GM06990 (cell line): ENCODE measurements at regions not wholly inside any gene's neighbourhood (a gene's known extent, or its start where the extent isn't known, plus 50 kb on each side); places are given as distances from the start of the nearest gene placed in this dataset.
"Not testable (repeated sequence)": the region's sequence is repeated elsewhere in the genome, so short reads cannot be mapped to it uniquely, and the experiment has no call there.

Experiments used
- DNase-seq: peaks from one replicate; pipeline ENCODE4 v3.0.0-alpha.2; 2011; ENCODE audit not compliant: insufficient read length; ENCODE audit errors: extremely low read depth
- H3K27me3 ChIP-seq: replicated peaks from 2 replicates; pipeline ENCODE4 v1.6.0; 2011; ENCODE audit warnings: low read length; ENCODE audit not compliant: control insufficient read depth, insufficient read depth
- H3K36me3 ChIP-seq: 2 replicates; pipeline ENCODE4 v1.5.1; 2011; ENCODE audit warnings: low read length; ENCODE audit not compliant: control insufficient read depth, insufficient read depth
- H3K4me3 ChIP-seq: replicated peaks from 2 replicates; pipeline ENCODE4 v1.5.1; 2011; ENCODE audit warnings: low read depth, mild to moderate bottlenecking, control low read depth, low read length
- CTCF ChIP-seq: IDR thresholded peaks from 2 replicates; pipeline ENCODE4 v1.5.1; 2011; ENCODE audit warnings: low read length, control low read depth, mild to moderate bottlenecking, inconsistent platforms; ENCODE audit not compliant: insufficient read depth, poor library complexity, severe bottlenecking

- no peak for TF ChIP-seq CTCF
- no peaks in the 10 kb centered on the region for H3K36me3 ChIP-seq
- DNase-seq = no peak
- H3K27me3 ChIP-seq = no peaks in the 10 kb centered on the region
- H3K4me3 ChIP-seq = no peak overlapping the region
Observed at GRCh38 chr16:62829084-62829483, 792.8 kb upstream of the CDH8 start.

GRCh38 chr16:62821824-62822223 lies 785.6 kb upstream of the CDH8 start:
- TF ChIP-seq CTCF = no peak
- Histone ChIP-seq H3K36me3 (no peaks in the 10 kb centered on the region), H3K27me3 (no peaks in the 10 kb centered on the region), H3K4me3 (no peak overlapping the region)
- DNase-seq = no peak

- H3K36me3 ChIP-seq = no peaks in the 10 kb centered on the region
- H3K27me3 ChIP-seq = no peaks in the 10 kb centered on the region
- no peak overlapping the region for H3K4me3 ChIP-seq
- no peak for DNase-seq
- no peak for TF ChIP-seq CTCF
Observed at GRCh38 chr16:62816971-62817519, 780.8 kb upstream of the CDH8 start.

- Histone ChIP-seq H3K27me3 (no peaks in the 10 kb centered on the region), H3K4me3 (no peak overlapping the region), H3K36me3 (no peaks in the 10 kb centered on the region)
- no peak for TF ChIP-seq CTCF
- no peak for DNase-seq
Observed at GRCh38 chr16:62814891-62815290, 778.7 kb upstream of the CDH8 start.

- Histone ChIP-seq H3K36me3 (no peaks in the 10 kb centered on the region), H3K4me3 (no peak overlapping the region), H3K27me3 (no peaks in the 10 kb centered on the region)
- no peak for TF ChIP-seq CTCF
- DNase-seq = no peak
Observed at GRCh38 chr16:62805221-62805857, 769.1 kb upstream of the CDH8 start.

GRCh38 chr16:62794724-62795123 lies 758.5 kb upstream of the CDH8 start:
- no peaks in the 10 kb centered on the region for H3K36me3 ChIP-seq
- no peak overlapping the region for H3K4me3 ChIP-seq
- DNase-seq = no peak
- no peaks in the 10 kb centered on the region for H3K27me3 ChIP-seq
- no peak for TF ChIP-seq CTCF

GRCh38 chr16:62780081-62780480 lies 743.8 kb upstream of the CDH8 start:
- not testable (repeated sequence) for DNase-seq, H3K36me3 ChIP-seq, H3K4me3 ChIP-seq, H3K27me3 ChIP-seq
